OCI-LY7 (cell line): ENCODE measurements at regions not wholly inside any gene's neighbourhood (a gene's known extent, or its start where the extent isn't known, plus 50 kb on each side); places are given as distances from the start of the nearest gene placed in this dataset.
"Not testable (repeated sequence)": the region's sequence is repeated elsewhere in the genome, so short reads cannot be mapped to it uniquely, and the experiment has no call there.

Source experiments
- BruUV-seq: library from RNA; stranded (reverse); fragments of 400-500 nt; replicated peaks from 2 replicates; lab custom pipeline; 2021; lab: Mats Ljungman, UMichigan
- CTCF ChIA-PET: fragments of 300-600 bp; sonication (Branson Sonifier 250); formaldehyde crosslinking; loops from one replicate; lab custom pipeline; 2022; ENCODE audit warnings: antibody characterized with exemption; ENCODE audit not compliant: unreplicated experiment; lab: Charles Lee
- POLR2A ChIA-PET: fragments of 300-600 bp; sonication (Branson Sonifier 250); formaldehyde crosslinking; loops from one replicate; lab custom pipeline; 2022; ENCODE audit warnings: antibody characterized with exemption; lab: Charles Lee
- DNase-seq: peaks from one replicate; pipeline ENCODE4 v3.0.0-alpha.2; 2015; ENCODE audit warnings: low spot score
- H2AFZ ChIP-seq: fragments of 200-600 bp; sonication (generic), shearing (Covaris generic); 2 replicates; pipeline ENCODE4 v1.6.1; 2014; ENCODE audit warnings: mild to moderate bottlenecking, antibody characterized with exemption, low read length, moderate library complexity
- H3K27ac ChIP-seq: fragments of 200-600 bp; sonication (generic); 2 replicates; pipeline ENCODE4 v1.5.1; 2014; ENCODE audit warnings: mixed run types, low read depth, mild to moderate bottlenecking, moderate library complexity, low read length, inconsistent platforms; ENCODE audit not compliant: poor library complexity, severe bottlenecking
- H3K36me3 ChIP-seq: fragments of 200-600 bp; sonication (generic); 2 replicates; pipeline ENCODE4 v1.6.1; 2014; ENCODE audit warnings: mild to moderate bottlenecking, antibody characterized with exemption, low read length, moderate library complexity, mixed read lengths; ENCODE audit not compliant: insufficient read depth
- H3K4me1 ChIP-seq: fragments of 200-600 bp; sonication (generic); 2 replicates; pipeline ENCODE4 v1.5.1; 2014; ENCODE audit warnings: mild to moderate bottlenecking, low read length; ENCODE audit not compliant: insufficient read depth, poor library complexity, severe bottlenecking
- H3K4me2 ChIP-seq: fragments of 200-600 bp; sonication (generic); 2 replicates; pipeline ENCODE4 v1.6.1; 2014; ENCODE audit warnings: mild to moderate bottlenecking, low read length
- H3K4me3 ChIP-seq: fragments of 200-600 bp; sonication (generic); 2 replicates; pipeline ENCODE4 v1.5.1; 2014; ENCODE audit warnings: mild to moderate bottlenecking, low read depth, low read length; ENCODE audit not compliant: poor library complexity, severe bottlenecking
- H3K79me2 ChIP-seq: fragments of 200-600 bp; sonication (generic); 2 replicates; pipeline ENCODE4 v1.6.1; 2016; ENCODE audit warnings: low read depth, mild to moderate bottlenecking, low read length, moderate library complexity, mixed read lengths; ENCODE audit not compliant: insufficient read depth
- H3K9me2 ChIP-seq: fragments of 200-600 bp; sonication (generic); 2 replicates; pipeline ENCODE4 v1.6.1; 2016; ENCODE audit warnings: mild to moderate bottlenecking, low read length, mixed read lengths; ENCODE audit not compliant: insufficient read depth
- H3K9me3 ChIP-seq: fragments of 200-600 bp; sonication (generic); 2 replicates; pipeline ENCODE4 v1.6.1; 2014; ENCODE audit warnings: mild to moderate bottlenecking, mixed run types, low read length, mixed read lengths
- H4K20me1 ChIP-seq: fragments of 200-600 bp; sonication (generic); 2 replicates; pipeline ENCODE4 v1.6.1; 2014; ENCODE audit warnings: mild to moderate bottlenecking, antibody characterized with exemption, low read length, moderate library complexity, mixed read lengths; ENCODE audit not compliant: insufficient read depth
- CTCF ChIP-seq: fragments of 200-600 bp; sonication (generic); conservative IDR thresholded peaks from 2 replicates; pipeline ENCODE4 v1.5.1; 2014; ENCODE audit warnings: mild to moderate bottlenecking, antibody characterized with exemption, low read length, moderate library complexity, mixed read lengths
- EZH2phosphoT487 ChIP-seq: fragments of 200-600 bp; sonication (generic); IDR thresholded peaks from 2 replicates; pipeline ENCODE4 v1.6.1; 2018; ENCODE audit warnings: low read depth, borderline replicate concordance, mild to moderate bottlenecking, mixed run types, antibody characterized with exemption, low read length, moderate library complexity, mixed read lengths
- intact Hi-C: fragments of 100-400 bp; cut with micrococcal nuclease; formaldehyde crosslinking; loops from one replicate; pipeline ENCODE4 v1.10.0; 2022; ENCODE audit not compliant: unreplicated experiment

- H4K20me1 ChIP-seq, DNase-seq, H3K4me3 ChIP-seq, H3K4me1 ChIP-seq, H3K79me2 ChIP-seq, H3K9me2 ChIP-seq, POLR2A ChIA-PET, H3K27ac ChIP-seq, H3K36me3 ChIP-seq, H2AFZ ChIP-seq, BruUV-seq, CTCF ChIA-PET, intact Hi-C loops, H3K4me2 ChIP-seq: not testable (repeated sequence)
- peaks cover 24% of the 10 kb centered on the region for H3K9me3 ChIP-seq
Measured at GRCh38 chr22:10775601-10776357, 4752.2 kb upstream of the OR11H1 start.

GRCh38 chr22:10776358-10776729 lies 4751.6 kb upstream of the OR11H1 start:
- H3K9me3 ChIP-seq: peaks cover 22% of the 10 kb centered on the region
- BruUV-seq, H4K20me1 ChIP-seq, POLR2A ChIA-PET, H3K36me3 ChIP-seq, H2AFZ ChIP-seq, H3K79me2 ChIP-seq, intact Hi-C loops, DNase-seq, CTCF ChIA-PET, H3K27ac ChIP-seq, H3K4me1 ChIP-seq, H3K9me2 ChIP-seq, H3K4me2 ChIP-seq, H3K4me3 ChIP-seq: not testable (repeated sequence)

- H3K4me2 ChIP-seq, intact Hi-C loops, BruUV-seq, H3K4me3 ChIP-seq, H3K4me1 ChIP-seq, H4K20me1 ChIP-seq, H3K9me2 ChIP-seq, H3K36me3 ChIP-seq, CTCF ChIA-PET, H3K79me2 ChIP-seq, H3K27ac ChIP-seq, POLR2A ChIA-PET, H2AFZ ChIP-seq, DNase-seq: not testable (repeated sequence)
- H3K9me3 ChIP-seq: peaks cover 19% of the 10 kb centered on the region; the same call in 1 of the 2 replicates
Measured at GRCh38 chr22:10777733-10778132, 4750.3 kb upstream of the OR11H1 start.

- Histone ChIP-seq H3K9me2 (no peaks in the 10 kb centered on the region), H4K20me1 (no peaks in the 10 kb centered on the region), H3K27ac (no peak overlapping the region), H3K4me1 (no peaks in the 10 kb centered on the region), H3K4me2 (no peak overlapping the region), H2AFZ (no peak overlapping the region), H3K4me3 (no peak overlapping the region), H3K36me3 (no peaks in the 10 kb centered on the region), H3K9me3 (peaks cover 19% of the 10 kb centered on the region; the same call in 1 of the 2 replicates), H3K79me2 (no peaks in the 10 kb centered on the region)
- DNase-seq: no peak
- ChIA-PET POLR2A (no interaction called here), CTCF (no interaction called here)
- TF ChIP-seq CTCF (no peak), EZH2phosphoT487 (no peak)
- no TSS peak for BruUV-seq
- intact Hi-C loops: no loop called here
Measured at GRCh38 chr22:10778296-10778814, 4749.6 kb upstream of the OR11H1 start.

- peaks cover 19% of the 10 kb centered on the region; the same call in 1 of the 2 replicates for H3K9me3 ChIP-seq
- H4K20me1 ChIP-seq, H2AFZ ChIP-seq, intact Hi-C loops, H3K9me2 ChIP-seq, H3K27ac ChIP-seq, DNase-seq, POLR2A ChIA-PET, H3K4me2 ChIP-seq, BruUV-seq, H3K79me2 ChIP-seq, CTCF ChIA-PET, H3K4me1 ChIP-seq, H3K36me3 ChIP-seq, H3K4me3 ChIP-seq: not testable (repeated sequence)
Measured at GRCh38 chr22:10779200-10779599, 4748.8 kb upstream of the OR11H1 start.
